K562 (cell line): ENCODE measurements at regions not wholly inside any gene's neighbourhood (a gene's known extent, or its start where the extent isn't known, plus 50 kb on each side); places are given as distances from the start of the nearest gene placed in this dataset.

ENCODE experiments used
- ATAC-seq: fragments of 200-7000 bp; cut with Tn5 transposase; 3 replicates; pipeline ENCODE4 v1.9.1; 2020; ENCODE audit warnings: moderate library complexity
- BruUV-seq: library from RNA; stranded (reverse); fragments of 400-500 nt; replicated peaks from 2 replicates; lab custom pipeline; 2021; lab: Mats Ljungman, UMichigan
- CTCF ChIA-PET: fragments of 300-600 bp; formaldehyde crosslinking; extraction: SDS; loops from one replicate; lab custom pipeline; 2021; ENCODE audit warnings: low intra/inter-chr PET ratio; lab: Yijun Ruan, JAX
- POLR2A ChIA-PET: fragments of 300-600, 350-650 bp; sonication (Branson Sonifier 250); formaldehyde crosslinking; extraction: SDS; loops from one replicate; lab custom pipeline; 2021; ENCODE audit warnings: antibody characterized with exemption, inconsistent platforms; lab: Yijun Ruan, JAX
- DNase-seq, 4 experiments: peaks; one replicate each; pipeline versions ENCODE4 v3.0.0 to v3.0.0-alpha.2; 2011 to 2018; ENCODE audit warnings: low spot score in 3 of 4, mixed read lengths in 3 of 4; ENCODE audit errors: extremely low read depth in 1 of 4
- FAIRE-seq: peaks from 2 replicates; lab custom pipeline; 2011; peaks lifted over from hg19 to GRCh38; lab: Jason Lieb, UNC
- H2AFZ ChIP-seq: 2 replicates; pipeline ENCODE4 v1.6.0; 2011; ENCODE audit warnings: low read depth, low read length, control low read depth, inconsistent platforms
- H3K27ac ChIP-seq: fragments of 200-600 bp; 3 replicates; pipeline ENCODE4 v1.8.0; 2011; ENCODE audit warnings: low read depth, mild to moderate bottlenecking, control low read depth, inconsistent platforms, low read length, moderate library complexity, mixed read lengths; ENCODE audit errors: extremely low read depth
- H3K27me3 ChIP-seq, 2 experiments: fragments of 300-600 bp in 1 of 2; 2 replicates in 1 of 2; 3 replicates in 1 of 2; pipeline versions ENCODE4 v1.6.0 to v1.8.0; 2011; ENCODE audit warnings: inconsistent platforms in 2 of 2, low read length in 2 of 2, mild to moderate bottlenecking in 1 of 2, mixed read lengths in 1 of 2, moderate library complexity in 1 of 2; ENCODE audit not compliant: control insufficient read depth in 2 of 2, insufficient read depth in 2 of 2
- H3K36me3 ChIP-seq: fragments of 300-600 bp; 3 replicates; pipeline ENCODE4 v1.8.0; 2011; ENCODE audit warnings: mild to moderate bottlenecking, low read length, inconsistent platforms; ENCODE audit not compliant: control insufficient read depth, insufficient read depth
- H3K4me1 ChIP-seq, 2 experiments: fragments of 200-600 bp in 1 of 2; replicated peaks in 1 of 2; 2 replicates in 1 of 2; 3 replicates in 1 of 2; pipeline versions ENCODE4 v1.5.1 to v1.8.0; 2011; ENCODE audit warnings: inconsistent platforms in 2 of 2, low read length in 2 of 2, mild to moderate bottlenecking in 1 of 2, mixed read lengths in 1 of 2, moderate library complexity in 1 of 2; ENCODE audit not compliant: control insufficient read depth in 2 of 2, insufficient read depth in 2 of 2
- H3K4me2 ChIP-seq: 2 replicates; pipeline ENCODE4 v1.6.1; 2011; ENCODE audit warnings: low read length, control low read depth, inconsistent platforms, mixed read lengths; ENCODE audit not compliant: insufficient read depth
- H3K4me3 ChIP-seq: fragments of 200-600 bp; sonication (generic), shearing (Covaris generic); 2 replicates; pipeline ENCODE4 v1.5.1; 2016; ENCODE audit warnings: control low read depth, inconsistent platforms
- H3K79me2 ChIP-seq: fragments of 200-600 bp; 3 replicates; pipeline ENCODE4 v1.8.0; 2011; ENCODE audit warnings: low read length, inconsistent platforms; ENCODE audit not compliant: control insufficient read depth, insufficient read depth
- H3K9ac ChIP-seq, 2 experiments: 2 replicates each; pipeline versions ENCODE4 v1.6.0 to v1.6.1; 2011; ENCODE audit warnings: low read depth in 2 of 2, low read length in 2 of 2, control low read depth in 1 of 2, inconsistent platforms in 1 of 2, mild to moderate bottlenecking in 1 of 2, mixed read lengths in 1 of 2; ENCODE audit not compliant: insufficient read depth in 1 of 2
- H3K9me1 ChIP-seq: one replicate; pipeline ENCODE4 v1.6.0; 2011; ENCODE audit warnings: inconsistent platforms, mild to moderate bottlenecking, low read length, moderate library complexity; ENCODE audit not compliant: control insufficient read depth, insufficient read depth
- H3K9me3 ChIP-seq: replicated peaks from 2 replicates; pipeline ENCODE4 v1.5.1; 2011; ENCODE audit warnings: low read depth, low read length, inconsistent platforms; ENCODE audit not compliant: control insufficient read depth, insufficient read depth
- H4K20me1 ChIP-seq: replicated peaks from 2 replicates; pipeline ENCODE4 v1.6.1; 2011; ENCODE audit warnings: low read length, inconsistent platforms, mixed read lengths; ENCODE audit not compliant: control insufficient read depth, insufficient read depth
- BCOR ChIP-seq: fragments of 450-650 bp; IDR thresholded peaks from 2 replicates; pipeline ENCODE4 v1.6.1; 2016
- CBX1 ChIP-seq: sonication (generic); IDR thresholded peaks from 2 replicates; pipeline ENCODE4 v1.6.1; 2016; ENCODE audit warnings: antibody characterized with exemption, low read depth, mild to moderate bottlenecking
- ETV5 ChIP-seq: sonication (generic); formaldehyde crosslinking; IDR thresholded peaks from 2 replicates; pipeline ENCODE4 v1.4.0; 2020; ENCODE audit warnings: low read depth, mild to moderate bottlenecking, missing genetic modification reagents
- HMGN3 ChIP-seq: IDR thresholded peaks from 2 replicates; pipeline ENCODE4 v1.6.1; 2011; ENCODE audit warnings: borderline replicate concordance, low read depth, mild to moderate bottlenecking, mixed read lengths, low read length; ENCODE audit not compliant: insufficient read length; ENCODE audit errors: extremely low read depth
- ILK ChIP-seq: fragments of 450-650 bp; IDR thresholded peaks from 2 replicates; pipeline ENCODE4 v1.6.1; 2016; ENCODE audit warnings: missing genetic modification characterization, low read depth, mild to moderate bottlenecking, missing compliant biosample characterization, moderate library complexity, borderline replicate concordance
- KLF16 ChIP-seq: IDR thresholded peaks from 2 replicates; pipeline ENCODE4 v1.6.1; 2016; ENCODE audit warnings: antibody characterized with exemption
- MYC ChIP-seq, 2 experiments: fragments of 250-450 bp in 1 of 2; sonication (Bioruptor Pico) in 1 of 2; IDR thresholded peaks; 2 replicates each; pipeline versions ENCODE4 v1.5.1 to v1.6.1; 2012 to 2021; ENCODE audit warnings: low read depth in 2 of 2, borderline replicate concordance in 1 of 2, improper control_type of control experiment in 1 of 2, low read length in 1 of 2, mild to moderate bottlenecking in 1 of 2, moderate library complexity in 1 of 2
- NR2C1 ChIP-seq, 2 experiments: fragments of 450-650 bp; IDR thresholded peaks; 2 replicates each; pipeline ENCODE4 v1.6.1; 2017; ENCODE audit warnings: mild to moderate bottlenecking in 2 of 2, antibody characterized with exemption in 1 of 2, inconsistent platforms in 1 of 2, missing compliant biosample characterization in 1 of 2, missing genetic modification characterization in 1 of 2
- PHF20 ChIP-seq: fragments of 450-650 bp; IDR thresholded peaks from 2 replicates; pipeline ENCODE4 v1.6.1; 2018; ENCODE audit not compliant: partially characterized antibody
- POLR2G ChIP-seq: fragments of 200-400 bp; formaldehyde crosslinking; IDR thresholded peaks from 2 replicates; pipeline ENCODE4 v1.6.1; 2017; ENCODE audit warnings: low read depth, mild to moderate bottlenecking, antibody characterized with exemption, low read length, moderate library complexity
- VEZF1 ChIP-seq: fragments of 200-800 bp; sonication (Bioruptor generic); IDR thresholded peaks from 2 replicates; pipeline ENCODE4 v1.6.1; 2017; ENCODE audit warnings: missing genetic modification characterization, missing compliant biosample characterization
- ZBTB40 ChIP-seq, 2 experiments: fragments of 450-650 bp in 1 of 2; sonication (generic) in 1 of 2; formaldehyde crosslinking in 1 of 2; IDR thresholded peaks; 2 replicates each; pipeline versions ENCODE4 v1.7.1 to v1.9.0; 2016 to 2022; ENCODE audit warnings: inconsistent platforms in 1 of 2, mild to moderate bottlenecking in 1 of 2, missing genetic modification reagents in 1 of 2
- ZC3H11A ChIP-seq: IDR thresholded peaks from 2 replicates; pipeline ENCODE4 v1.6.1; 2012; ENCODE audit warnings: low read depth, low read length, improper control_type of control experiment
- WGBS: fragments of 100-300 bp; shearing (Covaris generic); methylation state at CpG from one replicate; pipeline ENCODE4 v1.1.6; 2016; ENCODE audit warnings: low coverage, mixed read lengths; ENCODE audit not compliant: insufficient coverage; ENCODE audit errors: missing lambda C conversion rate; 5-methylcytosine and 5-hydroxymethylcytosine counted together
- in situ Hi-C: fragments of 300-500 bp; cut with MboI; formaldehyde crosslinking; loops from 4 replicates; pipeline ENCODE4 v1.15.0; 2018; ENCODE audit warnings: inconsistent platforms, mixed read lengths
- intact Hi-C: fragments of 100-400 bp; cut with micrococcal nuclease; formaldehyde crosslinking; loops from 2 replicates; pipeline ENCODE4 v1.14.2; 2022

GRCh38 chr13:33651766-33652165 is 166.2 kb upstream of the RFC3 start:
- no peak for FAIRE-seq
- ChIA-PET POLR2A (no interaction called here), CTCF (no interaction called here)
- Histone ChIP-seq H2AFZ (no peak overlapping the region), H3K9me3 (no peaks in the 10 kb centered on the region), H3K79me2 (no peaks in the 10 kb centered on the region), H3K9me1 (no peaks in the 10 kb centered on the region), H3K4me2 (no peak overlapping the region), H3K4me1 (no peaks in the 10 kb centered on the region), H3K27ac (no peak overlapping the region), H3K27me3 (no peaks in the 10 kb centered on the region), H3K9ac (no peak overlapping the region), H3K4me3 (no peak overlapping the region), H3K36me3 (no peaks in the 10 kb centered on the region), H4K20me1 (no peaks in the 10 kb centered on the region)
- whole genome bisulfite sequencing: 0% methylated on average over 1 of the region's 3 CpGs
- intact Hi-C loops (no loop called here), in situ Hi-C loops (no loop called here)
- TF ChIP-seq ETV5: no peak
- TF ChIP-seq CBX1: no peak
- TF ChIP-seq PHF20: no peak
- TF ChIP-seq NR2C1 (IDR thresholded peaks at IDR 0.05): no peak
- no peak for TF ChIP-seq NR2C1 (tag; IDR thresholded peaks at IDR 0.05)
- no peak for TF ChIP-seq VEZF1 (CRISPR knock-in tag)
- TF ChIP-seq ZC3H11A: no peak
- no peak for TF ChIP-seq POLR2G
- no peak for TF ChIP-seq KLF16
- no peak for TF ChIP-seq ILK
- no peak for TF ChIP-seq MYC (IDR thresholded peaks at IDR 0.05; ENCODE audit: low read depth, low read length)
- TF ChIP-seq MYC (CRISPR knock-in tag; IDR thresholded peaks at IDR 0.05; ENCODE audit: borderline replicate concordance, low read depth): no peak
- no peak for TF ChIP-seq ZBTB40 (IDR thresholded peaks at IDR 0.05)
- TF ChIP-seq ZBTB40 (CRISPR knock-in tag; IDR thresholded peaks at IDR 0.05): no peak
- TF ChIP-seq BCOR: no peak
- TF ChIP-seq HMGN3: no peak
- no peak for ATAC-seq
- no peak for DNase-seq
- BruUV-seq: no TSS peak
